Peyer's patch (tissue), 4 donors: ENCODE measurements at regions not wholly inside any gene's neighbourhood (a gene's known extent, or its start where the extent isn't known, plus 50 kb on each side); places are given as distances from the start of the nearest gene placed in this dataset.

Experiments used
- CTCF ChIP-seq, 6 experiments: fragments of 450-650 bp in 4 of 6; fragments of 200-600 bp in 2 of 6; sonication (generic) in 1 of 6; IDR thresholded peaks; one replicate each; pipeline ENCODE4 v1.5.1; 2017 to 2019; ENCODE audit warnings: antibody characterized with exemption in 6 of 6, mild to moderate bottlenecking in 3 of 6, moderate library complexity in 1 of 6
- POLR2A ChIP-seq, 2 donors: fragments of 450-650 bp; IDR thresholded peaks; one replicate each; pipeline ENCODE4 v1.5.1; 2017; ENCODE audit warnings: antibody characterized with exemption in 2 of 2, mild to moderate bottlenecking in 2 of 2, moderate library complexity in 2 of 2

- TF ChIP-seq CTCF (IDR thresholded peaks at IDR 0.05): no peak
- TF ChIP-seq POLR2A (IDR thresholded peaks at IDR 0.05): no peak
Observed at GRCh38 chr16:86672179-86672863, 94.0 kb downstream of the FOXL1 start.
